ENCODE measurements at regions not wholly inside any gene's neighbourhood (a gene's known extent, or its start where the extent isn't known, plus 50 kb on each side); places are given as distances from the start of the nearest gene placed in this dataset.

GRCh38 chr4:98816386-98816785 is 112.5 kb downstream of the EIF4E start:
- no peaks in the 10 kb centered on the region for H3K4me1 ChIP-seq (ENCODE audit: insufficient read depth, poor library complexity, severe bottlenecking)
- H3K27me3 ChIP-seq (ENCODE audit: insufficient read depth, poor library complexity, severe bottlenecking) = no peaks in the 10 kb centered on the region
- ATAC-seq (ENCODE audit: low read depth) = no peak
- no peaks in the 10 kb centered on the region for H3K9me3 ChIP-seq (ENCODE audit: severe bottlenecking)
- DNase-seq (ENCODE audit: low spot score) = no peak
- no peak overlapping the region for H3K4me3 ChIP-seq (ENCODE audit: severe bottlenecking)
- H3K27ac ChIP-seq (ENCODE audit: poor library complexity, severe bottlenecking) = no peak overlapping the region
- no peak for TF ChIP-seq CTCF (IDR thresholded peaks at IDR 0.05; ENCODE audit: poor library complexity, severe bottlenecking)
- H3K36me3 ChIP-seq (ENCODE audit: low read depth) = no peaks in the 10 kb centered on the region

DNA sequence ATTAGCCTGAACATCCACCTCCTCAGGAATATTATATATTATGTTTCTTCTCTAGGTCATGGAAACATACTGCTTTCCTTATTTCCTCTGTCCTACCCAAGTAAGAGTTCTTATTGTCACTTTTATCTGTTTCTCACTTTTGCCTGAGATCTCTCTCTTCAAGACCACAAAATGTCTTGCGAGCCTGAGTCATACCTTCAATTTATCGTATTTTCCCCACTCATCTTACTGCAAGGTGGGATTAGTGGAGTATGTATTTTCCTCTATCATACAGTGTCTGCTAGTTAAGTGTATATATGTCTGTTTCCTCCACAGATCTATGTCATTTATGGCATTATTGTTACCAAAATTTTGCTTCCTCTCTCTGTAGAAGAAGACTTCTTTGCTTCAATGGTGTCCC is 124.5 kb downstream of the EIF4E start:
- Histone ChIP-seq H3K36me3 (ENCODE audit: low read depth) (no peaks in the 10 kb centered on the region), H3K4me3 (ENCODE audit: severe bottlenecking) (no peak overlapping the region), H3K27ac (ENCODE audit: poor library complexity, severe bottlenecking) (no peak overlapping the region), H3K9me3 (ENCODE audit: severe bottlenecking) (no peaks in the 10 kb centered on the region), H3K27me3 (ENCODE audit: insufficient read depth, poor library complexity, severe bottlenecking) (no peaks in the 10 kb centered on the region), H3K4me1 (ENCODE audit: insufficient read depth, poor library complexity, severe bottlenecking) (no peaks in the 10 kb centered on the region)
- no peak for DNase-seq (ENCODE audit: low spot score)
- no peak for TF ChIP-seq CTCF (IDR thresholded peaks at IDR 0.05; ENCODE audit: poor library complexity, severe bottlenecking)
- no peak for ATAC-seq (ENCODE audit: low read depth)

- ATAC-seq (ENCODE audit: low read depth) (no peak), DNase-seq (ENCODE audit: low spot score) (no peak)
- Histone ChIP-seq H3K27ac (ENCODE audit: poor library complexity, severe bottlenecking) (no peak overlapping the region), H3K4me3 (ENCODE audit: severe bottlenecking) (no peak overlapping the region), H3K9me3 (ENCODE audit: severe bottlenecking) (no peaks in the 10 kb centered on the region), H3K4me1 (ENCODE audit: insufficient read depth, poor library complexity, severe bottlenecking) (no peaks in the 10 kb centered on the region), H3K27me3 (ENCODE audit: insufficient read depth, poor library complexity, severe bottlenecking) (no peaks in the 10 kb centered on the region), H3K36me3 (ENCODE audit: low read depth) (no peaks in the 10 kb centered on the region)
- TF ChIP-seq CTCF (IDR thresholded peaks at IDR 0.05; ENCODE audit: poor library complexity, severe bottlenecking) = no peak
Observed at GRCh38 chr4:98803251-98803650, 125.7 kb downstream of the EIF4E start.

DNA sequence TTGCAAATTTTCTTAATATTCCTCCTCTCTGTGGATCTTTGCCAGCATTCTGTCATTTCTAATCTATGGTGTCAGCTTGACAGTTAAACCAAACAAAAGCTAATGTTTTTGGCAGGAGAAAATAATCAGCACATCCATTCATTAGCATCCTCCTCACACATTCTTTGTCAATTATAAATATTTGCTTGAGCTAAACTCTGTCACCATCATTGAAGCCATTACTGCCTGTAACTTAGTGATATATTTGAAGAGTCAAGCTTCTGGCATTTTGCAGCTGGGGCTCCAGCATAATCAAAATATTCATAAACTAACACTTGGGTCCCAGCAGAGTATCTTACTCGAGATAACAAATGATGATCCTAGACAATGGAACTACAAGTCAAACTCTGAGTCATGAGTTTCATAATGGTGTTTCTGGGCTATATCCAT is 126.1 kb downstream of the EIF4E start:
- DNase-seq (ENCODE audit: low spot score) = no peak
- Histone ChIP-seq H3K9me3 (ENCODE audit: severe bottlenecking) (no peaks in the 10 kb centered on the region), H3K36me3 (ENCODE audit: low read depth) (no peaks in the 10 kb centered on the region), H3K4me3 (ENCODE audit: severe bottlenecking) (no peak overlapping the region), H3K27ac (ENCODE audit: poor library complexity, severe bottlenecking) (no peak overlapping the region), H3K27me3 (ENCODE audit: insufficient read depth, poor library complexity, severe bottlenecking) (no peaks in the 10 kb centered on the region), H3K4me1 (ENCODE audit: insufficient read depth, poor library complexity, severe bottlenecking) (no peaks in the 10 kb centered on the region)
- no peak for ATAC-seq (ENCODE audit: low read depth)
- TF ChIP-seq CTCF (IDR thresholded peaks at IDR 0.05; ENCODE audit: poor library complexity, severe bottlenecking) = no peak

- Histone ChIP-seq H3K36me3 (ENCODE audit: low read depth) (no peaks in the 10 kb centered on the region), H3K27ac (ENCODE audit: poor library complexity, severe bottlenecking) (no peak overlapping the region), H3K9me3 (ENCODE audit: severe bottlenecking) (no peaks in the 10 kb centered on the region), H3K27me3 (ENCODE audit: insufficient read depth, poor library complexity, severe bottlenecking) (no peaks in the 10 kb centered on the region), H3K4me1 (ENCODE audit: insufficient read depth, poor library complexity, severe bottlenecking) (no peaks in the 10 kb centered on the region), H3K4me3 (ENCODE audit: severe bottlenecking) (no peak overlapping the region)
- no peak for TF ChIP-seq CTCF (IDR thresholded peaks at IDR 0.05; ENCODE audit: poor library complexity, severe bottlenecking)
- ATAC-seq (ENCODE audit: low read depth) (no peak), DNase-seq (ENCODE audit: low spot score) (no peak)
Observed at GRCh38 chr4:98801259-98801725, 127.6 kb downstream of the EIF4E start.
